NB4 (cell line): ENCODE measurements at regions not wholly inside any gene's neighbourhood (a gene's known extent, or its start where the extent isn't known, plus 50 kb on each side); places are given as distances from the start of the nearest gene placed in this dataset.

ENCODE experiments used
- DNase-seq: peaks from one replicate; pipeline ENCODE4 v3.0.0; 2010; ENCODE audit warnings: low read depth
- H3K4me3 ChIP-seq: one replicate; pipeline ENCODE4 v1.5.1; 2011; ENCODE audit warnings: mild to moderate bottlenecking, low read depth, low read length, moderate library complexity
- CTCF ChIP-seq: IDR thresholded peaks from one replicate; pipeline ENCODE4 v1.5.1; 2012; ENCODE audit warnings: low read depth, low read length
- MAX ChIP-seq: IDR thresholded peaks from 2 replicates; pipeline ENCODE4 v1.6.1; 2011; ENCODE audit warnings: low read depth, low read length
- MYC ChIP-seq: IDR thresholded peaks from 2 replicates; pipeline ENCODE4 v1.6.1; 2011; ENCODE audit warnings: low read depth, low read length
- POLR2A ChIP-seq: IDR thresholded peaks from 2 replicates; pipeline ENCODE4 v1.6.1; 2011; ENCODE audit warnings: mild to moderate bottlenecking; ENCODE audit not compliant: insufficient read length; ENCODE audit errors: extremely low read depth

- no peak for DNase-seq
- no peak overlapping the region for H3K4me3 ChIP-seq
- no peak for TF ChIP-seq MYC
- no peak for TF ChIP-seq CTCF
- no peak for TF ChIP-seq POLR2A
- no peak for TF ChIP-seq MAX
Observed at GRCh38 chr13:64314331-64314730, 2898.7 kb upstream of the PCDH20 start.

GRCh38 chr13:64311948-64312347, 2896.3 kb upstream of the PCDH20 start:
- TF ChIP-seq CTCF (no peak), POLR2A (no peak), MYC (no peak)
- no peak for DNase-seq
- no peak overlapping the region for H3K4me3 ChIP-seq

- H3K4me3 ChIP-seq: no peak overlapping the region
- no peak for DNase-seq
- TF ChIP-seq POLR2A: no peak
- TF ChIP-seq MAX: no peak
- TF ChIP-seq MYC: no peak
- TF ChIP-seq CTCF: no peak
Observed at GRCh38 chr13:64311112-64311511, 2895.5 kb upstream of the PCDH20 start.

GRCh38 chr13:64305246-64305645, 2889.6 kb upstream of the PCDH20 start:
- DNase-seq: no peak
- no peak for TF ChIP-seq MYC
- TF ChIP-seq MAX: no peak
- TF ChIP-seq CTCF: no peak
- no peak overlapping the region for H3K4me3 ChIP-seq

GRCh38 chr13:64300239-64300638, 2884.6 kb upstream of the PCDH20 start:
- H3K4me3 ChIP-seq: no peak overlapping the region
- DNase-seq: no peak
- TF ChIP-seq MAX: no peak
- no peak for TF ChIP-seq POLR2A
- no peak for TF ChIP-seq CTCF
- no peak for TF ChIP-seq MYC

- no peak for DNase-seq
- no peak for TF ChIP-seq POLR2A
- no peak for TF ChIP-seq MYC
- TF ChIP-seq CTCF: no peak
- no peak for TF ChIP-seq MAX
Observed at GRCh38 chr13:64293923-64294322, 2878.3 kb upstream of the PCDH20 start.

More at GRCh38 chr13:64293923-64294322, 2878.3 kb upstream of the PCDH20 start:
- no peak overlapping the region for H3K4me3 ChIP-seq
